Keratinocyte (primary cell): ENCODE measurements at regions not wholly inside any gene's neighbourhood (a gene's known extent, or its start where the extent isn't known, plus 50 kb on each side); places are given as distances from the start of the nearest gene placed in this dataset.

Experiments
- DNase-seq: peaks from one replicate; pipeline ENCODE4 v3.0.0-alpha.2; 2011; ENCODE audit warnings: low read depth, missing footprints, low spot score
- FAIRE-seq: peaks from 2 replicates; lab custom pipeline; 2011; peaks lifted over from hg19 to GRCh38; lab: Jason Lieb, UNC
- H2AFZ ChIP-seq: 2 replicates; pipeline ENCODE4 v1.6.0; 2012; ENCODE audit warnings: low read length, control low read depth, inconsistent platforms; ENCODE audit not compliant: control insufficient read depth
- H3K27ac ChIP-seq: 2 replicates; pipeline ENCODE4 v1.5.1; 2011; ENCODE audit warnings: low read length; ENCODE audit not compliant: control insufficient read depth, insufficient read depth
- H3K27me3 ChIP-seq: 3 replicates; pipeline ENCODE4 v1.6.0; 2011; ENCODE audit warnings: low read length; ENCODE audit not compliant: control insufficient read depth, insufficient read depth; ENCODE audit errors: extremely low read depth
- H3K36me3 ChIP-seq, 2 experiments: 2 replicates in 1 of 2; 3 replicates in 1 of 2; pipeline ENCODE4 v1.5.1; 2011; ENCODE audit warnings: low read length in 2 of 2, mild to moderate bottlenecking in 1 of 2; ENCODE audit not compliant: control insufficient read depth in 2 of 2, insufficient read depth in 2 of 2; ENCODE audit errors: extremely low read depth in 1 of 2
- H3K4me1 ChIP-seq: 3 replicates; pipeline ENCODE4 v1.5.1; 2011; ENCODE audit warnings: low read length; ENCODE audit not compliant: control insufficient read depth, insufficient read depth; ENCODE audit errors: extremely low read depth
- H3K4me2 ChIP-seq: 3 replicates; pipeline ENCODE4 v1.6.0; 2011; ENCODE audit warnings: low read depth, low read length; ENCODE audit not compliant: control insufficient read depth, insufficient read depth; ENCODE audit errors: extremely low read depth
- H3K4me3 ChIP-seq, 3 experiments: fragments of 200-600 bp in 1 of 3; sonication (generic) in 1 of 3; 2 replicates in 2 of 3; 3 replicates in 1 of 3; pipeline ENCODE4 v1.5.1; 2011 to 2016; ENCODE audit warnings: low read length in 3 of 3, mild to moderate bottlenecking in 3 of 3, control low read depth in 2 of 3, inconsistent platforms in 1 of 3, low read depth in 1 of 3, mixed read lengths in 1 of 3, mixed run types in 1 of 3, moderate library complexity in 1 of 3; ENCODE audit not compliant: control insufficient read depth in 2 of 3, insufficient read depth in 2 of 3; ENCODE audit errors: extremely low read depth in 1 of 3
- H3K79me2 ChIP-seq: 2 replicates; pipeline ENCODE4 v1.6.0; 2012; ENCODE audit warnings: low read length; ENCODE audit not compliant: control insufficient read depth, insufficient read depth
- H3K9ac ChIP-seq: 3 replicates; pipeline ENCODE4 v1.6.0; 2011; ENCODE audit warnings: low read length; ENCODE audit not compliant: control insufficient read depth, insufficient read depth; ENCODE audit errors: extremely low read depth
- H3K9me1 ChIP-seq: 3 replicates; pipeline ENCODE4 v1.6.0; 2011; ENCODE audit warnings: low read length; ENCODE audit not compliant: control insufficient read depth, insufficient read depth; ENCODE audit errors: extremely low read depth
- H3K9me3 ChIP-seq: 2 replicates; pipeline ENCODE4 v1.5.1; 2012; ENCODE audit warnings: low read depth, low read length; ENCODE audit not compliant: control insufficient read depth
- H4K20me1 ChIP-seq: 3 replicates; pipeline ENCODE4 v1.6.0; 2011; ENCODE audit warnings: low read length; ENCODE audit not compliant: control insufficient read depth, insufficient read depth; ENCODE audit errors: extremely low read depth
- CTCF ChIP-seq, 3 experiments: IDR thresholded peaks in 1 of 3; conservative IDR thresholded peaks in 1 of 3; optimal IDR thresholded peaks in 1 of 3; 2 replicates in 2 of 3; 3 replicates in 1 of 3; pipeline versions ENCODE3 to v1.5.1; 2011; ENCODE audit warnings: low read length in 3 of 3, mild to moderate bottlenecking in 3 of 3, moderate library complexity in 2 of 3, control low read depth in 1 of 3, inconsistent platforms in 1 of 3; ENCODE audit not compliant: insufficient read depth in 2 of 3; ENCODE audit errors: extremely low read depth in 1 of 3
- EZH2 ChIP-seq: IDR thresholded peaks from one replicate; pipeline ENCODE4 v1.6.1; 2012; ENCODE audit warnings: inconsistent platforms, mild to moderate bottlenecking, low read length, moderate library complexity
- dilution Hi-C: fragments of 300-500 bp; cut with MboI; formaldehyde crosslinking; loops from one replicate; pipeline ENCODE4 v1.7.0; 2020; ENCODE audit warnings: low sequenced_read_pairs; ENCODE audit not compliant: extremely low pct_ligation_motif_present

GRCh38 chr4:188197566-188197965 lies 58.3 kb downstream of the TRIML1 start:
- TF ChIP-seq EZH2 (no peak), CTCF (optimal IDR thresholded peaks at IDR 0.05 in 1 of 3, IDR thresholded peaks at IDR 0.05 in 1 of 3, conservative IDR thresholded peaks at IDR 0.05 in 1 of 3; ENCODE audit: extremely low read depth in 1 of 3, insufficient read depth in 2 of 3, low read length in 3 of 3) (no peak)
- H3K4me1 ChIP-seq: no peaks in the 10 kb centered on the region
- no peaks in the 10 kb centered on the region for H3K36me3 ChIP-seq
- no peaks in the 10 kb centered on the region for H3K9me1 ChIP-seq
- no peak overlapping the region for H3K4me2 ChIP-seq
- H3K27me3 ChIP-seq: no peaks in the 10 kb centered on the region
- dilution Hi-C loops: no loop called here
- H3K79me2 ChIP-seq: no peaks in the 10 kb centered on the region
- H2AFZ ChIP-seq: no peak overlapping the region
- no peak overlapping the region for H3K4me3 ChIP-seq
- no peak for FAIRE-seq
- H4K20me1 ChIP-seq: no peaks in the 10 kb centered on the region
- DNase-seq: no peak
- no peak overlapping the region for H3K27ac ChIP-seq
- no peaks in the 10 kb centered on the region for H3K9me3 ChIP-seq
- H3K9ac ChIP-seq: no peak overlapping the region

GRCh38 chr4:188198982-188199792 lies 59.9 kb downstream of the TRIML1 start:
- H3K79me2 ChIP-seq: no peaks in the 10 kb centered on the region
- no peaks in the 10 kb centered on the region for H3K9me1 ChIP-seq
- no peaks in the 10 kb centered on the region for H3K27me3 ChIP-seq
- FAIRE-seq (no peak), DNase-seq (no peak)
- H3K27ac ChIP-seq: no peak overlapping the region
- no peaks in the 10 kb centered on the region for H3K36me3 ChIP-seq
- no peaks in the 10 kb centered on the region for H3K4me1 ChIP-seq
- no peaks in the 10 kb centered on the region for H4K20me1 ChIP-seq
- no peak overlapping the region for H3K9ac ChIP-seq
- TF ChIP-seq CTCF (optimal IDR thresholded peaks at IDR 0.05 in 1 of 3, IDR thresholded peaks at IDR 0.05 in 1 of 3, conservative IDR thresholded peaks at IDR 0.05 in 1 of 3; ENCODE audit: extremely low read depth in 1 of 3, insufficient read depth in 2 of 3, low read length in 3 of 3) (no peak), EZH2 (no peak)
- no peaks in the 10 kb centered on the region for H3K9me3 ChIP-seq
- no peak overlapping the region for H3K4me3 ChIP-seq
- H3K4me2 ChIP-seq: no peak overlapping the region
- dilution Hi-C loops: no loop called here
- H2AFZ ChIP-seq: no peak overlapping the region
